Fibroblast of skin of left biceps (primary cell): ENCODE measurements at regions not wholly inside any gene's neighbourhood (a gene's known extent, or its start where the extent isn't known, plus 50 kb on each side); places are given as distances from the start of the nearest gene placed in this dataset.

Experiments
- DNase-seq, 2 experiments: peaks; one replicate each; pipeline ENCODE4 v3.0.0-alpha.2; 2013; ENCODE audit warnings: low read depth in 2 of 2

GRCh38 chr10:111131168-111131799, 54.5 kb downstream of the ADRA2A start:
- DNase-seq, result no peak

- DNase-seq, result no peak
These were observed 60.2 kb downstream of the ADRA2A start for GRCh38 chr10:111137007-111137406.

- no peak for DNase-seq
These were observed 60.8 kb downstream of the ADRA2A start for GRCh38 chr10:111137587-111137986.

- no peak for DNase-seq
These were observed 61.7 kb downstream of the ADRA2A start for GRCh38 chr10:111138544-111138943.

- DNase-seq, result no peak
These were observed 62.7 kb downstream of the ADRA2A start for GRCh38 chr10:111139567-111139966.

- DNase-seq, result no peak
These were observed 65.4 kb downstream of the ADRA2A start for GRCh38 chr10:111142092-111142768.

GRCh38 chr10:111146025-111146640, 69.3 kb downstream of the ADRA2A start:
- no peak for DNase-seq

- no peak for DNase-seq
These were observed 71.2 kb downstream of the ADRA2A start for GRCh38 chr10:111148025-111148424.

GRCh38 chr10:111148440-111148839, 71.6 kb downstream of the ADRA2A start:
- no peak for DNase-seq

GRCh38 chr10:111150691-111151090, 73.9 kb downstream of the ADRA2A start:
- DNase-seq, result no peak

GRCh38 chr10:111151595-111152307, 74.9 kb downstream of the ADRA2A start:
- no peak for DNase-seq

- no peak for DNase-seq
These were observed 79.9 kb downstream of the ADRA2A start for GRCh38 chr10:111156754-111157153.

GRCh38 chr10:111158595-111158994, 81.8 kb downstream of the ADRA2A start:
- no peak for DNase-seq

- no peak for DNase-seq
These were observed 84.5 kb downstream of the ADRA2A start for GRCh38 chr10:111161109-111161874.

GRCh38 chr10:111171183-111171582, 94.4 kb downstream of the ADRA2A start:
- no peak for DNase-seq

GRCh38 chr10:111175787-111176186, 99.0 kb downstream of the ADRA2A start:
- DNase-seq, result no peak

GRCh38 chr10:111177379-111177778, 100.5 kb downstream of the ADRA2A start:
- no peak for DNase-seq

- DNase-seq, result no peak
These were observed 102.7 kb downstream of the ADRA2A start for GRCh38 chr10:111179514-111179913.

- no peak for DNase-seq
These were observed 109.5 kb downstream of the ADRA2A start for GRCh38 chr10:111186358-111186757.

GRCh38 chr10:111187096-111187495, 110.3 kb downstream of the ADRA2A start:
- DNase-seq, result no peak

GRCh38 chr10:111199587-111199986, 122.8 kb downstream of the ADRA2A start:
- no peak for DNase-seq
